GM19467 (cell line): ENCODE measurements at regions not wholly inside any gene's neighbourhood (a gene's known extent, or its start where the extent isn't known, plus 50 kb on each side); places are given as distances from the start of the nearest gene placed in this dataset.
"Not testable (repeated sequence)": the region's sequence is repeated elsewhere in the genome, so short reads cannot be mapped to it uniquely, and the experiment has no call there.

ENCODE experiments used
- ATAC-seq: cut with Tn5 transposase; IDR thresholded peaks from one replicate; pipeline ENCODE4 v1.9.1; 2021; ENCODE audit warnings: mild to moderate bottlenecking, moderate library complexity; ENCODE audit not compliant: unreplicated experiment

- no peak for ATAC-seq
These were observed 53.0 kb upstream of the TNKS2 start for GRCh38 chr10:91745090-91745831.

GRCh38 chr10:91743465-91743864, 54.8 kb upstream of the TNKS2 start:
- no peak for ATAC-seq

- ATAC-seq, result no peak
These were observed 56.0 kb upstream of the TNKS2 start for GRCh38 chr10:91742229-91742628.

GRCh38 chr10:91741356-91741755, 56.9 kb upstream of the TNKS2 start:
- ATAC-seq, result no peak

- ATAC-seq, result no peak
These were observed 57.8 kb upstream of the TNKS2 start for GRCh38 chr10:91740353-91740924.

GRCh38 chr10:91732265-91732664, 66.0 kb upstream of the TNKS2 start:
- ATAC-seq, result not testable (repeated sequence)

- not testable (repeated sequence) for ATAC-seq
These were observed 68.9 kb upstream of the TNKS2 start for GRCh38 chr10:91729339-91729738.

- ATAC-seq, result no peak
These were observed 71.9 kb upstream of the TNKS2 start for GRCh38 chr10:91726355-91726754.

GRCh38 chr10:91724933-91725332, 73.3 kb upstream of the TNKS2 start:
- no peak for ATAC-seq

- no peak for ATAC-seq
These were observed 80.7 kb upstream of the PPP1R3C start for GRCh38 chr10:91713461-91714072.

- ATAC-seq, result peak; percentile 69
These were observed 79.2 kb upstream of the PPP1R3C start for GRCh38 chr10:91711885-91712680.

- no peak for ATAC-seq
These were observed 76.5 kb upstream of the PPP1R3C start for GRCh38 chr10:91709394-91709798.

- ATAC-seq, result no peak
These were observed 75.4 kb upstream of the PPP1R3C start for GRCh38 chr10:91708174-91708861.

- no peak for ATAC-seq
These were observed 74.4 kb upstream of the PPP1R3C start for GRCh38 chr10:91707236-91707635.

- no peak for ATAC-seq
These were observed 73.2 kb upstream of the PPP1R3C start for GRCh38 chr10:91705948-91706670.

- ATAC-seq, result no peak
These were observed 69.7 kb upstream of the PPP1R3C start for GRCh38 chr10:91702620-91703019.

GRCh38 chr10:91700788-91701444, 68.0 kb upstream of the PPP1R3C start:
- ATAC-seq, result no peak

- no peak for ATAC-seq
These were observed 67.4 kb upstream of the PPP1R3C start for GRCh38 chr10:91700273-91700672.

- ATAC-seq, result no peak
These were observed 65.4 kb upstream of the PPP1R3C start for GRCh38 chr10:91698258-91698657.
